NCI-H1694 (cell line): ENCODE measurements at regions not wholly inside any gene's neighbourhood (a gene's known extent, or its start where the extent isn't known, plus 50 kb on each side); places are given as distances from the start of the nearest gene placed in this dataset.
"Not testable (repeated sequence)": the region's sequence is repeated elsewhere in the genome, so short reads cannot be mapped to it uniquely, and the experiment has no call there.

Experiments
- DNase-seq: peaks from one replicate; lab custom pipeline; 2025; lab: John Stamatoyannopoulos, UW

DNA sequence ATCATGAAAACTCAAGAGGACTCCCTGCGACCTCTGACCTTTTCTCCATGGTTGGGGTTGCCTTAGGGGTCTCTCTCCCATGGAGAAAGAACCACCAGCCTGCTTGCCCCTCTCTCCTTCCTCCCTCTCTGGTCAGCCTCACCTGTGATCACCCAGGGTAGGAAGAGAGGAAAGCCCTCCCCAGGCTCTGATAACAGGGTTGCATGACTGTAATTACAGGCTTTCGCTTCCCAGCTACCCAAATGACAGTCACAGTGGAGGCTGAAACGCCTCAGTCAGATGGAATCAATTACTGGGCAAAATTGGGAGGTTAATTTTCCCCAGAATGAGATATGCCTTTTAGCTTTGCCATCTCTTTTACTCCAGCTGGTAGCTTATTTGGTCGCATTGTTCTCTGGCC is 265.8 kb upstream of the SOX9 start:
- no peak for DNase-seq

DNA sequence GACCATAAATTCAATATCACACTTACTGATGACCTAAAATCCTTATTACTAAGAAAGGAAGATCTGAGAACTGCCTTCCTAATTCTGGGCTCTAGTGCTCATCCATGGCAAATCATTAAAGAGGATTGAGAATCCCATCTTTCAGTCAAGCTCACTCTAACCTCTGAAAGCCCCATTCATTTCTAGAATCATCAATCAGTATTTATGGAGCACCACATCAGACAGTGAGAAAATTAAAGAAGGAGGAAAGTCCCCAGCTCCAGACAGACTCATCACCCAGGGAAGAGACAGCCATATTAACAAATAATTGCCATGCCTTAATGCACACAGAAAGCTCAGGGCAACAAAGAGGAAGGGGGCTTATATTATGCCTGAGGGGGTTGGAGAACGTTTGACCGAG is 256.1 kb upstream of the SOX9 start:
- DNase-seq, result no peak

DNA sequence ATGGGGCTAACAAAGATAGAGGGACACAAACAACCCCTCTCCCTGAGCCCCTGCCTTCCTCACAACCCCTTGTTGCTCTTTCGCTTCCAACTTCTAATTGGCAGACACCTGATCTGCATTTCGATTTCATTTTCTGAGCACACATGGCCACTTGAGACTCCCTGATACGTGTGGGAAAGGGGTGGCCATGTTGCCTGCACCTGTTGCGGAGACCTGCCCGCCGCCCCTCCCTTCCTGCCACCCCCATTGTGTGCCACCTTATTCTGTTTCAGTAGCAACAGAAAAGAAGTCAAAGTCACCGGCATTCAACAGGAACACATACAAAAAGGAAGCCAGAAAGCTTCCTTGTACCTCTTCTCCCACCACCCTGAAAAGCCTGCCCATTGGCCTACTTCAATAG is 254.7 kb upstream of the SOX9 start:
- DNase-seq, result no peak

DNA sequence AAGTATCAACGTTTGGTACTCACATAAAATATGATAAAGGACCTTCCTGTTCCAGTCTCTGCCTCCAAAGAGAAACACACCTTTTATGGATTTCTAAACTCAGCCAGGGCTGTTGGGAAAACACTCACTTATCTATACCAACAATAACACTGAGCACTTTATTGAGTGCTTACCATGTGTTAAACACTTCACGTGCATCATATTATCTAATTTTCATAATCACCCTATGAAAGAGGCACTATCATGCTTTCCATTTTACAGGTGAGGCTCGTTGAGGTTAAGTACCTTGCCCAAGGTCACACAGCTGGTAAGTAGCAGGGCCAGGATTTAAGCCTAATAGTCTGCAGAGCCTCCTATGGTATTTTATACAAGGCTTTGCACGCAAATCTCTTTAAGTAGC is 251.5 kb upstream of the SOX9 start:
- DNase-seq, result no peak

DNA sequence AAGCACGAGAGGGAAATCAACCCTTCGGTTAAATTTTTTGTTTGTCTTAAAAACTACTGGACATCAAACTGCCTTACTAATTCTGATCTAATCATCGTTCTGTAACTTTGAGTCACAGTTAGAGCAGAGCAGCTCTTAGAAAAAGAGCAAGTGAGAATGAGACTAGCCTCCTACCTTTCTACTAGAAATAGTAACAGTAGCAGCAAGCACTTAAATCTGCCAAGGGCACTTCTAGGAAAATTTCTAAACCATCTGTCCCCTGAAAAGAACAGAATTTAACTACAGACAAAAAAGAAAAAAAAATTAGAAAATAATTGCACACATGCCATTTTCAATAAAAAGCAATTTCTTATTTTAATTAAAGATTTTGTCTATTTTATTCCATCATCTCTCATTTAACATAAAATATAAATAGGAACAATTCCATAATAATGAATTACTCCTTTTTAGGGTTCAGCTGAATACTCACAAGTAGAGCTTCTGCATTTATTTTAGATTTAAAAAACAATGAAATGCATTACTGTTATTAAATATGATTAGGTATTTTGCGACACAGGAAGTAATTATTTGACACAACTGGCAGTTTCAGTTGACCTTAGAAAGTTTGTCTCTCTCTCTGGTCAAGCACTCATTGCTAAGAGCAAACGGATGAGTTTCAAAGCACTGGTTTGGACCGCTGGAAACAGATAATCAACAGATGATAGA is 250.8 kb upstream of the SOX9 start:
- DNase-seq, result no peak

- no peak for DNase-seq
These were observed 250.3 kb upstream of the SOX9 start for GRCh38 chr17:71870546-71870862.

DNA sequence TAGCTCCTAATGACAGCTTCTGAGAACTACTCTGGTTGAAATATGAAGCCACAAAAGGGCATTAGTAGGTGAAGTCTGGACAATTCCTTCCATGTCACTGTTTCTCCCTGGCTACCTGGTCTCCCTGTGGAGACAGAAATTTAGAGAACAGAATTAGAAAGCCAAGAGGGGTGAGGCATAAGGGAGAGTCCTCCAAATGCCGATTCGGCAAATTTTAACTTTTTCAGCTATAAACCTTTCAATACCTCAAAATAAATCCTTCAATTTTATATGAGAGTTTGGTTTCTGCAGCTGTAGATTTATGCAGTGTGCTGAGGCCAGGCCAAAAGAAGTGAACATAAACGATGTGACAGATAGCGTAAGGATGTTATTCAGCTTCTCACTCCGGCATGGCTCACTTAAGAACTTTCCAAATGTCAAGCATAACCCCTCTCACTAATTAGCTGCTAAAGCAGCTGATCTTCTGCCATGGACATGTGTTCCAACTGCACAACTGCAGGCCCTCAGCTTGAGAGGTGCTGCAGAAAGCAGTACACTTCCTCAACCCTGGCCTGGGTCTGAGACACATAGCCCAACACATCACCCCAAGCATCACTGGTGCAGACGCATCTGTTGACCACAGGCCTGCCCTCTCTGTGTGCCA is 247.9 kb upstream of the SOX9 start:
- no peak for DNase-seq

DNA sequence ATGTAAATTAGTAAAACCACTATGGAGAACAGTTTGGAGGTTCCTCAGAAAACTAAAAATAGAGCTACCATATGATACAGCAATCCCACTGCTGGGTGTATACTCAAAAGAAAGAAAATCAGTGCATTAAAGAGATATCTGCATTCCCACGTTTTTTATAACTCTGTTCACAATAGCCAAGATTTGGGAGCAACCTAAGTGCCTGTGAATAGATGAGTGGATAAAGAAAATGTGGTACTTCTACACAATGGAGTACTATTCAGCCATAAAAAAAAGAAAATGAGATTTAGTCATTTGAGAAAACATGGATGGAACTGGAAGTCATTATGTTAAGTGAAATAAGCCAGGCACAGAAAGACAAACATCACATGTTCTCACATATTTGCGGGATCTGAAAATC is 246.0 kb upstream of the SOX9 start:
- not testable (repeated sequence) for DNase-seq

DNA sequence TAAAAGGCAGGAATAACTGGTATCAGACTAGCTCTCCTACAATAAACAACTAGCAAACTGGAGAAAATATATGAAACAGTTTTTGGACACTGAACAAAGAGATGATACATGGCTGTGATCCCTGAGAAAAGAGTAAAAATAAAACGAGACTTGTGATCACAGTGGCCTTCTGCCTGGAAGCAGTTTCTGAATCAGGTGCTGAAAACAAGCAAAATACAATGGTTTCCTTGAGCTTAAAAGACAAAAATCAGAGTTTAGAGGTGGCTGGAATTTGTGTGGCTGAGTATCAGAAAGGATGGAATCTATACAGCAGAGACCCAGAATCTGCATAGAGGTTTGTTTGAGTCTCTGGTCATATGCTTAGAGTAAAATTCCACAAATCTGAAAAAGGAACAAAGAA is 242.5 kb upstream of the SOX9 start:
- no peak for DNase-seq

- no peak for DNase-seq
These were observed 241.8 kb upstream of the SOX9 start for GRCh38 chr17:71878998-71879397.

GRCh38 chr17:71881041-71881440 is 239.8 kb upstream of the SOX9 start:
- no peak for DNase-seq

DNA sequence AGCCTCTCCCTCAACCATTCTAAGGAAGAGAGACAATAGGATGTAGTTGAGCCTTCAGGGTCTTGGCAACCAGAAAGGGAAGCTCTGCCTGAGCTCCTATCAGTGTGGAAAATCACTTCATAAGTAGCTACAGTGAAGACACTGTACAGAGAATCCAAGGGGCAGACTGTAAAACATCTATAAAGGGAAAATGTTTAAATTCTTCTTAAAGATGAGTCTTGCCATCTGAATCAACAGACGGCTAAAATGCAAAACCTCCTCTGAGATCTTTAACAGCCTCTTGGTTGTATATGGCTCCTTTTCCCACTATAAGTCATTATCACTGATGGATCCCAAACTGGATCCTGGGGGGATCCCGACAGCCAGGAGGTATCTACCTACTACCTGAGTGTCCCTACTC is 239.2 kb upstream of the SOX9 start:
- DNase-seq, result no peak

DNA sequence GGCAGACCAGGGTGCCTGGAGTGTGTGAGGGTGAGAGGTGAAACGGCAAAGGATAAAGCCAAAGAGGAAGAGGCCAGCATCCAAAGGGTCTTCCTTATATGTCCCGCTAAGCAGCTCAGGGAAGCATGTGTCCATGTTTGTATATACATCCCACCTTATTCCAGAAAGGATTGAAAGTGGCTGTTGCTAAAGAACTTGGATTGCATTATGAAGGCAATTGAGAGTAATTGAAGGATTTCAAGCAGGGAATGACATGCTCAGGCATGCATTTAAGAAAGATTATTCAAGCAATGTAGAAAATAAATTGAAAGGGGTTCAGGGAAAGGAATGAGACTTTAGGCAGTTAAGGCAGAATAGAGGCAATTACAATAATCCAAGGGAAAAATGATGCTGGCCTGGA is 237.6 kb upstream of the SOX9 start:
- DNase-seq, result no peak

- no peak for DNase-seq
These were observed 237.0 kb upstream of the SOX9 start for GRCh38 chr17:71883845-71884244.

DNA sequence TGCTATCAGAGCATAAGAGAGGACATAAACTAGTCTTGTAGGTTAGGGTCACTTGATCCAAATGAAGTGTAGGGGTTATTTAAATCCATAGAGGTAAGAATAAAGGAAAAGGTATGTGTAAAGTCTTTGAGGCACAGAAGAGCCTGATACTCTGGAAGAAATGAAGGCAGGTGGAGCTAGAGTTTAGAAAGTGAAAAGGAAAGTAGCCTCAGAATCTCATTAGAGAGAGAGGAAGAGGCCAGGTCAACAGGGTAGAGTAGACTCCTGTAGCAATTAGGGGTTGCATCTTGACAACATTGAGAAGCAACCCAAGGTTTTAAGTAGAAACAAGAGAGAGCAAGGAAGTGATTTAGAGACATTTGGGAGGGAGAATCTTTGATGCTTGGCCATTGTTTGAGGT is 235.2 kb upstream of the SOX9 start:
- no peak for DNase-seq

GRCh38 chr17:71899317-71899716 is 221.5 kb upstream of the SOX9 start:
- DNase-seq, result no peak

- DNase-seq, result no peak
These were observed 220.1 kb upstream of the SOX9 start for GRCh38 chr17:71900621-71901229.

GRCh38 chr17:71902894-71903506 is 217.8 kb upstream of the SOX9 start:
- DNase-seq, result no peak

GRCh38 chr17:71905376-71906031 is 215.3 kb upstream of the SOX9 start:
- DNase-seq, result no peak

- DNase-seq, result no peak
These were observed 211.7 kb upstream of the SOX9 start for GRCh38 chr17:71909155-71909554.

- no peak for DNase-seq
These were observed 210.8 kb upstream of the SOX9 start for GRCh38 chr17:71910002-71910401.

DNA sequence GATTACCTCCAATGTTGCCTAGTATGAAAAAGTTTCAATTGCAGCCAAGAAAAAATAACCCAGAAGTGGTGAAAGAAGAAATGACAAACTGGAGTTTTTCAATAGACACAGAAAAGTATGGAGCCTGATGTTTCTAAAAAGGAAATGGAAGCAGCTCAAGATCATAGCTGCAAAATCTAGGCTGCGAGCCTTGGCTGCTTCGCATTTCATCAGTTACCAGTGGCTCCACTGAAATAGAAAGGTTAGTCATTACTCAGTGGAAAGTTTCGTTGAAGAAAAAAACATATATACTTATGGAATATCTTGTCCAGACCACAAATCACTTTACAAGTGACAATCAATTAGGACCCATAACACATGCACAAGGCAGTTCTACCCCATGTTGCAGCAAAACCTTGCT is 206.8 kb upstream of the SOX9 start:
- no peak for DNase-seq

DNA sequence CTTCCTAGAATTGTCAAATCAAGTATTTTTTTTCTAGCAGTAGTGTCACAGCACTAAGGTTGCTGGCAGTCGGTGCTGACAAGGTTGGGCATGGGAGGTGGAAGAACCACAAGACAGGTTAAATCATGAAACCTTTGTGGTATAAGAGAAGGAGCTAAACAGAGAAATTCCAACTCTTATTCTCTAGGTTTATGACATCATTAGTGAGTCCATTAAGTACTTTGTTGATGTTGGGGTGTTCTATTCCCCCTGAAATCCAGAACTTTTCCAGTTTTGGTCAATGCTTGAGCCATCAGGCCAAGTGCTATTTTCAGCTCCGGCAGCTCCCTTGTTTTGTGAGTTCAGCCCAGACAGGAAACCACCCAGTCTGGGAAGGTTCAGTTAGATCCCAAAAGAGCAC is 206.0 kb upstream of the SOX9 start:
- no peak for DNase-seq
